ENCODE measurements at regions not wholly inside any gene's neighbourhood (a gene's known extent, or its start where the extent isn't known, plus 50 kb on each side); places are given as distances from the start of the nearest gene placed in this dataset.
"Not testable (repeated sequence)": the region's sequence is repeated elsewhere in the genome, so short reads cannot be mapped to it uniquely, and the experiment has no call there.

- no peak for DNase-seq
These were observed 72.5 kb downstream of the LHX2 start for GRCh38 chr9:124084087-124084486.

GRCh38 chr9:124087226-124087625 is 75.7 kb downstream of the LHX2 start:
- no peak for DNase-seq

- no peak for DNase-seq
These were observed 76.9 kb downstream of the LHX2 start for GRCh38 chr9:124088476-124088837.

- not testable (repeated sequence) for DNase-seq
These were observed 78.3 kb downstream of the LHX2 start for GRCh38 chr9:124089631-124090488.

GRCh38 chr9:124098141-124098905 is 86.8 kb downstream of the LHX2 start:
- no peak for DNase-seq

GRCh38 chr9:124099860-124100259 is 88.3 kb downstream of the LHX2 start:
- DNase-seq: no peak

- DNase-seq: no peak
These were observed 89.8 kb downstream of the LHX2 start for GRCh38 chr9:124101215-124101968.

- DNase-seq: no peak
These were observed 90.4 kb downstream of the LHX2 start for GRCh38 chr9:124101969-124102345.

- DNase-seq: no peak
These were observed 90.8 kb downstream of the LHX2 start for GRCh38 chr9:124102363-124102762.

- no peak for DNase-seq
These were observed 93.7 kb downstream of the LHX2 start for GRCh38 chr9:124105266-124105665.

GRCh38 chr9:124108216-124108615 is 96.6 kb downstream of the LHX2 start:
- DNase-seq: no peak

- DNase-seq: no peak
These were observed 98.8 kb downstream of the LHX2 start for GRCh38 chr9:124110307-124110915.

GRCh38 chr9:124116683-124117363 is 105.3 kb downstream of the LHX2 start:
- no peak for DNase-seq

- no peak for DNase-seq
These were observed 107.3 kb downstream of the LHX2 start for GRCh38 chr9:124118894-124119293.

- no peak for DNase-seq
These were observed 108.7 kb downstream of the LHX2 start for GRCh38 chr9:124120272-124120671.

- DNase-seq: no peak
These were observed 110.2 kb downstream of the LHX2 start for GRCh38 chr9:124121725-124122124.

- no peak for DNase-seq
These were observed 110.8 kb downstream of the LHX2 start for GRCh38 chr9:124122321-124122720.

- no peak for DNase-seq
These were observed 111.4 kb downstream of the LHX2 start for GRCh38 chr9:124122813-124123462.

- not testable (repeated sequence) for DNase-seq
These were observed 112.1 kb downstream of the LHX2 start for GRCh38 chr9:124123621-124124020.

GRCh38 chr9:124124729-124125650 is 113.4 kb downstream of the LHX2 start:
- DNase-seq: no peak

GRCh38 chr9:124125651-124125977 is 114.0 kb downstream of the LHX2 start:
- DNase-seq: no peak
